ENCODE measurements at regions not wholly inside any gene's neighbourhood (a gene's known extent, or its start where the extent isn't known, plus 50 kb on each side); places are given as distances from the start of the nearest gene placed in this dataset.

- TF ChIP-seq CTCF (IDR thresholded peaks at IDR 0.05; ENCODE audit: low read depth, low read length, poor library complexity, severe bottlenecking) (no peak), EZH2phosphoT487 (IDR thresholded peaks at IDR 0.05; ENCODE audit: borderline replicate concordance, low read length) (no peak)
These were observed 165.5 kb upstream of the CCND2 start for GRCh38 chr12:4107911-4108697.

All from DOHH2 (cell line).